HG03469 (cell line): ENCODE measurements at regions not wholly inside any gene's neighbourhood (a gene's known extent, or its start where the extent isn't known, plus 50 kb on each side); places are given as distances from the start of the nearest gene placed in this dataset.

Source experiments
- ATAC-seq: cut with Tn5 transposase; IDR thresholded peaks from one replicate; pipeline ENCODE4 v1.9.1; 2021; ENCODE audit warnings: mild to moderate bottlenecking, moderate library complexity, moderate number of reproducible peaks; ENCODE audit not compliant: unreplicated experiment

DNA sequence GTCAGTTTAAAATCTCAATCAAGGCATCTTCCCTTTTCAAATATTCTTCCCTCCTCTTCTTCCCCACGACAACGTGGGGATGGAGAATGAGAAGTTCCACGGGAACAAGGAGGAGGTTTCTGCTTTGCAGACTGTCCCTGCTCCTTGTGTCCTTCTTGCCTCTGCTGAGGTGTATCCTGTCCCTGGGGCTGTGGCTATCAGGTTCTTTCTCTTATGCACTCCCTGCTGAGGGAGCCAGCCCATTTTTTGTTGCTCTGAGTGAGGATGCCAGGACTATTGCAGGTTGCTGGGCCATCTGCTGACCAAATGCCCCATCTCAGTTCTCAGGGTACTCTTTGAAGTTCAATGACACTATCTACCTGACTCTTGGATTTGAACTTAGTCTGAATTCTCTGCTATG, 533.6 kb downstream of the RNF144B start:
- no peak for ATAC-seq

DNA sequence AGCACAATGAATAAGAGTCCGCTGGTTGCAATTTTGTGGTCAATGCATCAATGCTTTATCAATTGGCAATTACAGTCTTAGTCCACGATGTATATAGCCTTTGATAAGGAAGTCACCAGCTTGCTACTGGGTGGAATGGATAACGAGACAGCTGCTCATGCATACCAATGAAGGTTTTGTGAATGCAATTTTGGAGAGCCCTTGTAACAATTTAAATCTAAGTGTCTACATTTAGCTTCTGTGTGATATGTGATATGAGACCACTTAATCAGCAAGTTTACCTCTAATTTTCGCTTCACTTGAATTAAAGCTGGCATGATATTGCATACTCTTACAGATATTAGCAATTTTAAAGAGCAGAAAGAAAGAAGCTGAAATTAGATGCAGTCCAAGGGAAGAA, 543.9 kb downstream of the RNF144B start:
- ATAC-seq, result no peak

DNA sequence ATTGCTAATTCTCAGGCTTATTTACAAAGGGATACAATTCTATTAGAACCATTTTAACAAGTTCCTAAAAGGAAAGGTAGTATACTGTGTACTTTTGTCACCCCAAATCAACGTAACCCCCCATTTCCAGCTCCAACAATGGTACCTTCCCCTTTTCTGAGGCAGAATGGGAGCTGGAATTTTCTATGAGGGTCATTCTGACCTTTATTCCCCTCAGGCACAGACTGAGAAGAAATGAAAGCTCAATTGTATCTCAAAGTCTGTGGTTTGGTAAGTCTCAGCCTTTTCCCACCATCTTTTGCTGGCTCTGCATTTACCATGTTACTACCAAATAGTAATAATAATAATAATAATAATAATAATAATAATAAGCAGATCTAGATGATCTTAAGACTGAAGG, 571.0 kb downstream of the RNF144B start:
- ATAC-seq, result no peak

DNA sequence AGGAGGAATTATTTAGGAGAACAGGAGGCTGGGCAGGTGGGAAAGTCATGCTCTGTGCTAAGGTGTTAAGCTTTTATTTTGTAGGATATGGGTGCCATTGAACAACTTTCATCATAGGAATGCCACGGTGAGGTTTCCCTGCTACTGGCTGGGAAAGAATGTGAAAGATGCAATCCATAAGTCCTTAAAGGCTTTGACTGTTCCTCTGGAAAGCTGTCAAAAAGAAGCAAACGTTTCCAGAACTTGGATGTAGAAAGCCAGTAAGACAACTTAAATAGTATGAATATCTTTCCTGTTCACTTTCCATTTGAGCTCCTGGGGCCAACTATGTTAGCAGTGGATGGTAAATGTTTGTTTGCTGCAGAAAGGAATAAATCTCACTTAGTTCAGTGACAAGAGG, 574.4 kb downstream of the RNF144B start:
- ATAC-seq, result no peak

DNA sequence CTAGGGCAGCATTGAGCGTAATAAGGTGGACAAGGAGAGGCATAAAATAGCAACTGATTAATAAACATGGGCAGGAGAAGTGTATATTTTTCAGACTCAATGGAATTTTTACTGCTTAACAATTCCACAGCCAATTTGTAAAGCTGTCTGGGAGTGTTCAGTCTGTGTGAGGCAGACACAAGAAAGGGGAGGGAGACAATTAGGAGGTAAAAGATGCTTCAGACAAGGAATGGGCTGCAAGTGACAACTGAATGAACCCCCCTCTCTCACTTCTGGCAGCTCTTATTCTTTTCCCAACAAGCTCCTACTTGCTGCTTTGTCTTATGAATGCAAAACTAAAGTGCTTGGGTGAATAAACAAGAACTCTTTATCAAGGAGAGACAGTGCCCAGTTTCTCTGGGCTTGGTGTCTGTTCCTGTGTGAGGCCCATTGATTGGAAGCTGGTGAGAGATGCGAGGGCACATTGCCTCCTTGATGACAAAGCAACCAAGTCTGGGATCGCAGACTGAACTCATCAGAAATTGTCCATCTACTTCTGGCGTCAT, 575.3 kb downstream of the RNF144B start:
- no peak for ATAC-seq

DNA sequence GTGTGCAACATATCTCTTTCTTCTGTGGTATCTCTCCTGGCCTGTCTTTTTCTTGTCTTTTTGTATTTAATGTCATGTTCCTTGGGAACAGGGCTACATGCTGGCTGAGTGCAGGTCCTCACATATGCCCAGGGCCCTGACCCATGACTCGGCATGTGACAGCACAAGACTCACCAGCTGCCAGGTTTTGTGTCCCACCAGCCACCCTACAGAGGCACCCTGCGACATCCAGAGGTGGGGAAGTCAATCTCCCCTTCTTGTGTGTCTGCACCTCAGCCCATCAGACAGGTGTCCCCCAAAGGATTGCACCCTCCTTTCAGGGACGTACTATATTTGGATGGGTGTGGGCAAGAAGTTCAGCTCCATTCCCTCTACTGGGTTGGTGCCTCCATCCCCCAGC, 576.3 kb downstream of the RNF144B start:
- no peak for ATAC-seq

DNA sequence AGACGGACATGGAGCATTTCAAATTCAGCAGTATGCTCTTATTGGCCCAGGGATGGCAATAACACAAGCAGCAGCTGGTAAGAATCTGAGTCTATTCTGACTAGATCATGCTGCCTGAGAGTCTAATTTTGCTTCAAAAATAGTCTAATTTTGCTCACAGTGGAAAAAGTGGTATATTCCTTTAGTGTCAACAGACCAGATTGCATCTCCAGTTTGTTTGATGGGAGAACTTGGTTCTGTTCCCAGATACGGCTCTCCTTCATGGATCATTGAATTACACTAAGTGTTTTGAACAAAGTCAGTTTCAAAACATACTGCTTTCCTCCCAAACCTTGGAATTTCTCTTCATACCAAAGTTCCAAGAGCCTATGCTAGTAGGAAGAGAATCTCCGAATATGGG, 586.1 kb downstream of the RNF144B start:
- no peak for ATAC-seq

DNA sequence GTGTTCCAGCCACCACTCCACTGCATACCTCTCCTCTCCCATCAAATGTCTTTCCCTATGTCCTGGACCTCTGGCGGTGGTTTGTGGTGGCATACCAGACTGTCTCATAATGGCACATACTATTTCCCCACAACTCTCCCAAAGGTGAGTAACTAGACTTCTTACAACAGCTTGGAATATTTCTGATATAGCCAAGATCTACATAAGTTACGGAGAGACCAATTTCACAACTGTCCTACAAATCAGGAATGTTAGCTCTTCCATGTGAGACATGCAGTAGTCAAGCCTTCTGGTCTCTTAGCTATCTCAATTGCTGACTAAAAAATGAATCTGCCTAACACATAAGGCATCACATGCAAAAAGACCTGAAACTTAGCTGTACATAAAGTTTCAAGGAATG, 588.9 kb downstream of the RNF144B start:
- no peak for ATAC-seq

DNA sequence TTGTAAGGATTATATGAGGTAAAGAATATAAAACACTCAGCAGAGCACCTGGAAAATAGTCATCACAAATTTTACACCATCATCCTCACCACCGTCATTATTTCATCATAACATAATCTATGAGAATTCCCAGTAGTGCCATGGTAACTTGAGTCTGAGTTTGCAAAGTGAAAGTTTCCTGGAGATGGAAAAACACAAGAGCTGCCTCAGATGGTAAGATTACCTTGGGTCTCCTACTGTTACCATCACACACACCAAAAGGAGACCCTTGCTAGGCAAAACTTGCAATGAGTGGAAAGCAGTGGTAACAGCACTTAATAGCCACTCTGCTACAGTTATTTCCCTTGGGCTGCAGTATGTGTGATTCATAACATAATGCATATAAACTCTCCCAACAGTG, 589.8 kb downstream of the RNF144B start:
- no peak for ATAC-seq

DNA sequence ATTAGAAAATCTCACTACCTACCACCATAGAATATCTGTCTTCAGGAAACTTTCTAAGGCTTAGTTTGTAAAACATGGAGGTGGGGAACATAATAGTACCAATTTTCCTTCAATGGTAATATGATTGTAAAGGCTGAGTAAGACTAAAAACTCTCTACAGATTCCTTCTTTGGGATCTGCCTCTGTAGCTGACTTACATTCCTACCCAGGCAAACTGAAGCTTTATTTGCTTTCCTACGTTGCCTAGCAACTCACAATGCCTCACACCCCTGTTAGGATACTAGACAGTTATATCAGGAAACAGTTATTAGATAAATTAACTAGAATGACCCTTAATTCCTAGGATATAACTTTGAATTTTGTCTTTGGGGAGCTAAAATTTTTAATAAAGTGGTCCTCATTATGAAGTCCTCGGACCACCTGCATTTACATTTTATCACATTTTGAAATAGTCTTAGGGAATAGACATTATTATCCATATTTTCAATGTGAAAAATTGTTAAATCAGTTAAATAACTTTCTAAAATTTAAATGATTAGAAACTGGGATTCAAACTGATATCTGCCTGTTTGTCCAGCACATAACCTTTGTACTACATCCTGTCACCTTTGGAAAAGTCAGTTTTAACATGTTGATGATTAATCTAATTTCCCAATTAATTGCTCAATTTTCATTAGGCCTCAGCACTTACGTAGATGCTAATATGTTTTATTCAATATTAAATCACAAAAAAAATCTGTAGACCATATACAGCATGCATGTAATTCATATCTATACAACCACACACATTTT, 591.4 kb downstream of the RNF144B start:
- ATAC-seq, result no peak

DNA sequence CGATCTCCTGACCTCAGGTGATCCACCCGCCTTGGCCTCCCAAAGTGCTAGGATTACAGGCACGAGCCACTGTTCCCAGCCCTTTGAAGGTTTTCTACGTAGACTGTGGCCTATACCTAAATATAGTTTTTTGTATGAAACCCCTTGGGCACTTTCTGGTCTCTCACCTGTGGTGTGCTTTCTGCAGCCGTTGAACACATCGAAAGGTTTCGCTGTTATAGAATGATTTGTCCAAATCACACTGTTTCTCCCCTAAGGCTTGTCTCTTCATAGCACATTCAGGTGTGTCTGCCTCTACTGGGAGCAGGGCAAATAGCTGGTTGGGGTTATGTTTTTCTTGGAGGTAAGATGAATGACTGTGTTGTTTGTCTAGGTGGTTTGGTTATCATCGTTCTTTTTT, 597.9 kb downstream of the RNF144B start:
- no peak for ATAC-seq

DNA sequence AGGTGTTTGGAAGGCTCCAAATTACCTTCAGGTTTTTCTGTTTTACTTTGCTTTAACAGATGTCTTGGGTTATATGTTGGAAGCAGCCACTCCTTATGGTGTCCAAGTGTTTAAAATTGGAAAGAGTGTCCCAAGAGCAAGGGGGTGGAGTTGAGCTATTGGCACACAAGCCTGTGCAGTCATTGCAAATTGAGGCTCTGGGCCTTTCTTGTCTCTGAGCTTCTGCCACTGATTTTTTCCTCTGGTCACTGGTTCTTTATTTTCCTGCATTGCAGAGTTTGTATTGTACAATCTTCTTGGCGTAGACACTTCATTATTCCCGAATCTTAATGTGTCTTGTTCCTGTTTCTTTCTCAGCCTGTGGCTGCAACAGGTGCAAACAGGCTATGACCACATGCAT, 598.8 kb downstream of the RNF144B start:
- ATAC-seq, result no peak

DNA sequence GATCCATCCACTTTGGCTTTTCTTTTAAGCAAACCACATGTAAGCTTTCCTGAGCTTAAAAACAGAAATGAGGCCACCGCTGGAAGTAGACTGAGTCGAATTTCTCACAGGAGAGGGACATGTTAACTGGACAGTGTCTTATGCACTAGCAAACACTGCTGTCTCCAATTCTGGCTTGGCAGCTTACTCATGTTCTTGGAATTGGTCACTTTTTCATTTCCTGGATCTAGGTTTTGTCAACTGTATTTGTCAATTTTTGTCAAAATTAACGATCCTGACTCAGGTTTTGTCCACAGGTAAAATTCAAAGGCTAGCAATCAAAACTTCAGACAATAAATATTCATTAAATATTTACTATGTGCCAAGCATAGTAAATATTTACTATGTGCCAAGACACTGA, 601.5 kb downstream of the RNF144B start:
- no peak for ATAC-seq

DNA sequence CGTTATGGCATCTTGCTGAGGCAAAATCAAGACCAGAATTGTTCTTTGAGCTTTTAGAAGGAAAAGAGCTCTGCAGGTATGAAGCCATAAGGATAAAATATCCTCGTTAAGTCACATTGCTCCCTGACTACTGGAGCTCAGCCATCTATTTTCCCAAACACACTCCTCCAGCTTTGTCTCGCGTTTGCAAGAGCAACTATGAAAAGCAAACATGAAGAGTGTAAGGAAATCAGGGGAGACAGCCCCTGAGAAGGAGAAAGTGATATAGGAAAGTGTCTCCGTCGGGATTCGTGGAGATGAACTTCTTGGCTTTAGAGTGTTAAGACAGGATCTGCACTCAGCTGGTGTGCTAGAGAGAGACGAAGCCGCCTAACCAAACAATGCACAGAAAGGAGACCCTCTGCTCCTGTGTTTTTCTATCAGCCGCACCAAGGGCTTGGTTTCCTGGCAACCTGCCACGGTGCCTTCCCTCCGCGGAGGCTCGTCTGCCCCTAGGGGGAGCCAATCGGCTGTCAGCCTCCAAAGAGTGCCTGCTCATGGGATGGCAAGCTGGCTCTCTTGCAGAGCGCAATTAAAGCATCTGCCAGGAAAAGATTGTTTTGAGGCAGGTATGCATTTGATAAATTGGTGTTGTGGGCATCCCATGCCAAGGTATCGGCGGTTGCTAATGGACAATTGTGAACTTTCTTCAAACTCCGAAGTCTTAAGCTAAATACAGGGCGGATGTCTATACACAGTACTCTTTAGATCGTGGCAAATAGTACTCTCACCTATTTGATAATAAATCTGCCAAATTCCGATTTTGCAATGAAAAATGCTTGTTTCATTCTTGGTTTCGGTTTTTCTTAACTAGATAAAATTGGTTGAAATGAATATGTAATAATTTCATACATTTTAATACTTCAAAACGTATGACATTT, 603.2 kb downstream of the RNF144B start:
- ATAC-seq, result peak; percentile 51

DNA sequence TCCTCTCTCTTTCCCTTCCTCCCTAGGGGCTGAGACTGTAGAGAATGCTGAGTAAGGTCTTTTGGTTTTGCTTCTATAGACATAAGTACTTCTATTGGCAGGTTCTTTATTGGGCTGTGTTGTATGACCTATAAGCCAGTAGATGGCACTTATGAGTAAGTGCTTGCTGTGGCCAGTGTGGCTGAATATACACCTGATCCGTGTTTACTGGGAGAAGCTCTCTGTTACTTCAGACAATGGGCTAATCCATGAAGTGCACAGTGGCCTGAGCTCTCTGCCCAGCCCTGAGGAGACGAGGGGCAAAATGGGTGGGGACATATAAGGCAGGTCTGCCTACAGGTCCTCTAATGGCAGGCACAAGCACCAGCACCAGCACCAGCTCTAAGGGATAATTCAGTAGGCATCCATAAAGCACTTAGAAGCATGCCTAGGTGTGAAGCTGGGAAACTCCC, 610.3 kb downstream of the RNF144B start:
- peak; percentile 97 for ATAC-seq

DNA sequence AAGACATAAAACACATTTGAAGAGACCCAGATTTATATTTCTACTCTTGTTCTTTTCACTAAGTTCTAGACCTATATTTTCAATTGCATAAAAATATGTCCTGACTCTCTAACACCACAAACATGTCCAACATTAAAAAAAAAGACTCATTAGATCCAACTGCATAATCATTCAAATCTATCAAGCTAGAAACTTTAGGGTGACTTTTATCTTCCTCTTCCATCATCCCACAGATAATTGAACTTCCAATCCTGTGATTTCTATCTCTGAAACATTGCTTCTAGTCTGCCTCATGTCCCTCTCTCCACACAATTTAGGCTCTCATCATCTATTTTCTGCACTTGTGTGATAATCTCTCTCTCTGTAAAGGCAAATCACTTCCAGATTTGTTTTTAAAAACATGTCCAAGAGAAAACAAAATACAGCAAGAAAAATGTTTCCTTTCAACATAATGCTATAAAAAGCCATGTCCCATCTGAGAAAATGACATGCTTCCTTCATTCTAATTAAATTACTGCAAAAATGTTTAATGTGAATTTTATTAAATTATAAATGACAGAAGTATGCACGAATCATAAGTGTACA, 615.9 kb downstream of the RNF144B start:
- ATAC-seq, result no peak

DNA sequence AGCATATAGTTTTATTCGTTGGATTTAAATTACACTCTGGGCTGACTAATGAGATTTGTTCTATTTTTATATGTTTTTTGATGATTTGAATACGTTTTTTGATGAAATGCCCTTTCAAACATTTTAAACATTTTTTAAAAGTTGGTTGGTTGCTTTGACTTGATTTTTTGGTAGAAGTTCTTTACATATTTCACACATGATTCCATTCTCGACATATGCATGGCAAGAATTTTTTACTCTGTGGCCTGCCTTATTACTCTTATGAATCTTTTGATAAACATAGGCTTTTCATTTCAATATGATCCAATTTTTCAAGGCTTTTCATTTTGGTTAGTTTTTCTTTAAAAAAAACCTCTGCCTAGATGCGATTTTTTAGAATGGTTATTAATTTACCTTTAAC, 617.0 kb downstream of the RNF144B start:
- no peak for ATAC-seq

DNA sequence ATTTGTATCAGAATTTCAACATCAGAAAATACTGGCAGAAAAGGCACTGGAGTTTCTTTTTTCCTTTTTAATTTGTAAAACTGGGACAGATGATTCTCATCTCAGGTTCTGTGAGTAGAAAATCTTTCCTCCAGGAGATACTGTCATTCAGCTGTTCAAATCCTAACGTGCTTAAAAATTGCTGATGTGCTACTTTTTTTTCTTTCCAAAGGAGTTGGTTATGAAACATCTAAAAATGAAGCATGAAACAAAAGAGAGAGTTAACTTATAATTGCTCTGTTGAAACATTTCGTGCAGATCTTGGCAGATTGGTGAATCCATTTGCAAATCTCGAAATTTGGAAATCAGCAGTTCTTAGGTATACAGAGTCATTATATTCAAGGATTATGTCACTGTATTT, 622.6 kb downstream of the RNF144B start:
- ATAC-seq, result no peak

DNA sequence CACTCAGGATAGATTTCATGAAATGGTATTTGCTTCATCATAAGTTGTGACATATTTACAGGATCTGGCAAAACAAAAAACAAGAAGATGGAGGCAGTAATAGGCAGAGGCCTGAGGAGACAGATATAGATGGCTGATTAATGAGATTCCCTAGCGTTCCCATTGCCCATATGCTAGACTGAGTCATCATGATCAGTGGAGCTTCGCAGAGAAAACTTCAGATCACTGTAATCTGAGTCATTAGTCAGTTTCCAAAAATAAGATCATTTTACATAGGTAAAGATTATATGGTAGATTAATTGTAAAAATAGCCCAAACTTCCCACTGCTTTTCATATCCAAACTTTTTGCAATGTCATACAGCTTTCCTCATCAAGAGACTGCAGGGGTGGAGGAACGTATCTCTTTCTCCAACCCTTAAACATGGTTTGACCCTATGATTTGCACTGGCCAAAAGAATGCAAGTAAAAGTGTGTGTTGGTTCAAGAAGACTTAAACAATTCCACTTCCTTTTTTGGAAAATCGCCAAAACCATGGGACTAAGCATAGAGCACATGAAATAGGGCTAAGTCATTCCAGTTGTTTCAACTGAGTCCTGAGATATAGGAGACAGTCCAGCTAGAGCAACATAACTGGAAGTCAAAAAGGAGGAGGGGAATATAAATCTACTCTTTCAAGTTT, 626.0 kb downstream of the RNF144B start:
- ATAC-seq, result no peak

DNA sequence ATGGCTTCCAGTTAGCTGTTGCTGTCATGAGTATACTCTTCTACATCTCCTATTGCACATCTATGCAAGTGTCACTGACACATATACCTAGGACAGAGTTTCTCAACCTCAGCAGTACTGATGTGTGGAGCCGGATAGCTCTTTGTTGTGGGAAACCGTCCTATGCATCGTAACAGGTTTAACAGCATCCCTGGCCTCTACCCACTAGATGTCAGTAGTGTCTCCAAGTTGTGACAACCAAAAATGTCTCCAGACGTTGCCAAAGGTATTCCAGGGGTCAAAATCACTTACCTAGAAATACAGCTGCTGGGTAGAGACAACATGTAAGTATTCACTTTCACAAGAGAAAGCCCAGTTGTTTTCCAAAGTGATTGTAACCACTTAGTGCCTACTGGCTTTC, 637.6 kb downstream of the RNF144B start:
- no peak for ATAC-seq

DNA sequence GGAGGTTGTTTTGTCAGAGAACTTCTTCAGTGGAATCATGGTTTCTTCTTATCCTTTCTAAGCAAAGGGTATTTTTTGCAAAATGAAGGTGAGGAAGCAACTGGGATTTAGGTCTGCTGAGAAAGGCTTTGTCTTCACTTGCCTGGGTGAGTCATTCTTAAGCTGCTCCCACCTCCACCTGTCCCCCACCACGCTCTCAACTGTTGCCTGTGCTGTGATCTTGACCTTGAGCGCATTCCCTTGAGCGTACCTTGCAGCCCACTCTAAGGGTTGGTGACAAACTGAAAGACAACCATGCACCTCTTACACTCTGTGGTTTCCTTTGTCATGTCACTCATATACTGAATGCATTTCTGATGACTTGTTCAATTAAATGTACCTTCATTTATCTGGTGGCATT, 641.1 kb downstream of the RNF144B start:
- ATAC-seq, result no peak
